ENCODE measurements at regions not wholly inside any gene's neighbourhood (a gene's known extent, or its start where the extent isn't known, plus 50 kb on each side); places are given as distances from the start of the nearest gene placed in this dataset.

GRCh38 chr11:110379261-110379660 lies 50.5 kb upstream of the FDX1 start:
- no peak for TF ChIP-seq CTCF (IDR thresholded peaks at IDR 0.05; ENCODE audit: low read depth, low read length)
- TF ChIP-seq EZH2phosphoT487 (IDR thresholded peaks at IDR 0.05; ENCODE audit: low read depth), result no peak

Data from OCI-LY3 (cell line).